ENCODE measurements at regions not wholly inside any gene's neighbourhood (a gene's known extent, or its start where the extent isn't known, plus 50 kb on each side); places are given as distances from the start of the nearest gene placed in this dataset.

- no peak for TF ChIP-seq RBAK (tag by site-specific recombination; IDR thresholded peaks at IDR 0.05)
- TF ChIP-seq ZNF18 (tag by site-specific recombination; IDR thresholded peaks at IDR 0.05): no peak
- TF ChIP-seq ZBTB6 (tag by site-specific recombination; IDR thresholded peaks at IDR 0.05): no peak
- TF ChIP-seq ZSCAN5A (tag by site-specific recombination; IDR thresholded peaks at IDR 0.05): no peak
- no peak for TF ChIP-seq IKZF3 (tag by site-specific recombination; IDR thresholded peaks at IDR 0.05)
- no peak for TF ChIP-seq ATF2 (tag by site-specific recombination; IDR thresholded peaks at IDR 0.05; ENCODE audit: low read depth)
- TF ChIP-seq ZBTB20 (tag by site-specific recombination; IDR thresholded peaks at IDR 0.05): no peak
- TF ChIP-seq GFI1B (tag by site-specific recombination; IDR thresholded peaks at IDR 0.05): no peak
- no peak for TF ChIP-seq REPIN1 (tag by site-specific recombination; IDR thresholded peaks at IDR 0.05; ENCODE audit: low read depth)
- TF ChIP-seq PRDM6 (tag by site-specific recombination; IDR thresholded peaks at IDR 0.05): no peak
- TF ChIP-seq SP7 (tag by site-specific recombination; IDR thresholded peaks at IDR 0.05): no peak
- no peak for TF ChIP-seq ZNF423 (tag by site-specific recombination; IDR thresholded peaks at IDR 0.05)
- no peak for TF ChIP-seq ZNF658 (tag by site-specific recombination; IDR thresholded peaks at IDR 0.05)
- no peak for TF ChIP-seq ZNF645 (tag by site-specific recombination; IDR thresholded peaks at IDR 0.05)
- no peak for TF ChIP-seq ZNF169 (tag by site-specific recombination; IDR thresholded peaks at IDR 0.05)
- no peak for TF ChIP-seq ZNF148 (tag by site-specific recombination; IDR thresholded peaks at IDR 0.05; ENCODE audit: borderline replicate concordance)
- no peak for TF ChIP-seq ZNF366 (tag by site-specific recombination; conservative IDR thresholded peaks at IDR 0.05)
- TF ChIP-seq ZNF239 (tag by site-specific recombination; IDR thresholded peaks at IDR 0.05): no peak
- Histone ChIP-seq H3K36me3 (ENCODE audit: control insufficient read depth in 2 of 2, insufficient read depth in 1 of 2, low read length in 2 of 2) (no peaks in the 10 kb centered on the region), H3K4me3 (ENCODE audit: low read depth, low read length) (no peak overlapping the region), H3K27ac (ENCODE audit: extremely low read depth, low read depth, low read length) (no peak overlapping the region), H3K9me3 (ENCODE audit: control insufficient read depth, insufficient read depth, low read depth, low read length) (no peaks in the 10 kb centered on the region), H3K4me1 (ENCODE audit: control insufficient read depth, insufficient read depth, low read length) (peaks cover 9% of the 10 kb centered on the region; the same call in 1 of the 2 replicates)
- ChIA-PET CTCF (interaction anchor here (0.6 kb wide), 1 partner anchor 47 kb away, joined by 4 read pairs; no protein-coding TSS in a partner anchor), POLR2A (no interaction called here)
Observed at GRCh38 chr5:123286891-123287290, 136.3 kb downstream of the CEP120 start.
